Esophagus squamous epithelium (tissue), 4 donors: ENCODE measurements at regions not wholly inside any gene's neighbourhood (a gene's known extent, or its start where the extent isn't known, plus 50 kb on each side); places are given as distances from the start of the nearest gene placed in this dataset.

Experiments used
- CTCF ChIP-seq, 6 experiments: fragments of 450-650 bp in 4 of 6; fragments of 200-600 bp in 2 of 6; sonication (generic) in 2 of 6; IDR thresholded peaks; one replicate each; pipeline ENCODE4 v1.5.1; 2016 to 2019; ENCODE audit warnings: antibody characterized with exemption in 6 of 6, mild to moderate bottlenecking in 4 of 6, moderate library complexity in 4 of 6
- POLR2A ChIP-seq, 4 donors: fragments of 450-650 bp; IDR thresholded peaks; one replicate each; pipeline ENCODE4 v1.6.1; 2017; ENCODE audit warnings: antibody characterized with exemption in 4 of 4, mild to moderate bottlenecking in 4 of 4, moderate library complexity in 3 of 4

- TF ChIP-seq CTCF (IDR thresholded peaks at IDR 0.05) (no peak), POLR2A (IDR thresholded peaks at IDR 0.05) (no peak)
These were observed 490.6 kb upstream of the POU3F2 start for GRCh38 chr6:98343797-98344196.
